Activated naive CD4-positive, alpha-beta T cell treated with anti-CD3 and anti-CD28 coated beads, Interleukin-2, amount 50 U/mL, for 72 hours (primary cell): ENCODE measurements at regions not wholly inside any gene's neighbourhood (a gene's known extent, or its start where the extent isn't known, plus 50 kb on each side); places are given as distances from the start of the nearest gene placed in this dataset.

ENCODE experiments used
- ATAC-seq, 2 donors: fragments of 150-1000 bp; cut with Tn5 transposase; 2 replicates each; pipeline ENCODE4 v1.10.0; 2021; ENCODE audit warnings: mild to moderate bottlenecking in 2 of 2, moderate library complexity in 2 of 2
- DNase-seq, 2 donors: peaks; one replicate each; pipeline ENCODE4 v3.0.0; 2021 to 2022; ENCODE audit warnings: low spot score in 2 of 2
- H3K27ac Mint-ChIP-seq, 2 donors: one replicate each; pipeline ENCODE4 v1.8.0; 2022; ENCODE audit warnings: mild to moderate bottlenecking in 2 of 2, mixed read lengths in 2 of 2
- H3K36me3 Mint-ChIP-seq, 2 donors: one replicate each; pipeline ENCODE4 v1.8.0; 2022; ENCODE audit warnings: mixed read lengths in 2 of 2
- H3K9me3 Mint-ChIP-seq, 2 donors: one replicate each; pipeline ENCODE4 v1.8.0; 2022; ENCODE audit warnings: mixed read lengths in 2 of 2

DNA sequence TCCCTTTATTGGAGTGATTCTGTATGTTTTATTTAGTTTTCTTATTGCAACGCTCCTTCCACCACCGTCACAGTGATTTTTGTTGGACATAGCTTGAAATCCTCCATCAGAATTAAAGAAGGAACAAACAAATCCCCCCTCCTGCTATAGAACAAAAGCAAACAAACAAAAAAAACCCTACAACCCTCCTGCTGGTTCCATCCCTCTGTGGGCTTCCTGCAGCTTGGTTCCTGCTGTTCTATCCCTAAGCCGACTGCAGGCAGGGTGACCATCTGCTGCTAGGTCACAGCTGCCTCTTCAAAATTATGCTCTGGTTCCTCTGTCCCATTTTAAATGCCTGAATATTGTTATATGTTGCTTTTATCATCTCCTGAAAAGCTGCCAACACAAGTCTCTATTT, 116.8 kb upstream of the AGA start:
- DNase-seq (no peak), ATAC-seq (no peak)
- no peaks in the 10 kb centered on the region for H3K36me3 Mint-ChIP-seq

DNA sequence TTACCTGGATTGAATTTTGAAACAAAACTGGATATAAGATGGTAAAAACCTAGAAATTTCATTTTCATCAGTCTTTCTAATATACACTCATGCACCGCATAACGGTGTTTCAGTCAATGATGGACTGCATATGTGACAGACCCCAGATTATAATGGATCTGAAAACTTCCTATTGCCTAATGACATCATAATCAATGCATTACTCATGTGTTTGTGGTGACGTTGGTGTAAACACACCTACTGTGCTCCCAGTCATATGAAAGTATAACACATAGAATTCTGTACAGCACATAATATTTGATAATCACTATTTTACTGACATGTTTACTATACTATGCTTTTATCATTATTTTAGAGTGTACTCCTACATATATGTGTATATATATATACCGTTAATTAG, 119.9 kb upstream of the AGA start:
- Mint-ChIP-seq H3K27ac (no peak overlapping the region), H3K36me3 (no peaks in the 10 kb centered on the region), H3K9me3 (no peaks in the 10 kb centered on the region)
- ATAC-seq (no peak), DNase-seq (no peak)

More for the DNA sequence above, 116.8 kb upstream of the AGA start:
- no peaks in the 10 kb centered on the region for H3K9me3 Mint-ChIP-seq
- no peak overlapping the region for H3K27ac Mint-ChIP-seq

DNA sequence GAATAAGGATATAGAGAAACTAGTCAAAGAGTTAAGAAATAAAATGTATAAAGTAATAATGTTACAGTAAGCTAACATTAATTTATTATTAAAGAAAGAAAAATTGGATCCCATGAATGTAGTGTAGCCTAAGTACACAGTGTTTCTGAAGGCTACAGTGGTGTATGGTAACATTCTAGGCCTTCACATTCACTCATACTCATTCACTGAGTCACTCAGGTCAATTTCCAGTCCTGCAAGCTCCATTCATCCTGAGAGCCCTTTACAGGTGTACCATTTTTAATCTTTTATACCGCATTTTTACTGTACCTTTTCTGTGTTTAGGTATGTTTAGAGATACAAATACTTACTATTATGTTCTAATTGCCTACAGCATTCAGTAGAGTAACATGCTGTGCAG, 120.6 kb upstream of the AGA start:
- H3K36me3 Mint-ChIP-seq: no peaks in the 10 kb centered on the region
- no peak for ATAC-seq
- H3K9me3 Mint-ChIP-seq: no peaks in the 10 kb centered on the region
- DNase-seq: no peak
- H3K27ac Mint-ChIP-seq: no peak overlapping the region

DNA sequence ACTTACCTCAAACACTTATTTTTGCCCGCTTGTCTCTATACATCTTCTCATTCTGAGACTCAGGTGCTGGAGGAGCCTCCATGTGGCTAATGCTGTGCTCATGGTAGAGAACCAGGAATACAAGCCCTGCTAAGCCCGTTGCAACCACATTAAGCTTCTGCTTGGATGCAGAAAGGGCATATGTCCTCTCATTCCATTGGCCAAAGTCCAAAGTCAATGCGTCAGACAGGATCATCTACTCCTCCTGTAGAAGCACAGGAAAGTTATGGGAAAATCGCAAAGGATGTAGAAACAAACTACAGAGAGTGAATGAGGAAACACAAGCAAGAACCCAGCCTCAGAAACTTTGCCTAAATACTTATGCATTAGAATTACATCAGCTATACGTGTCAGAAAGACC, 124.5 kb upstream of the AGA start:
- Mint-ChIP-seq H3K36me3 (no peaks in the 10 kb centered on the region), H3K27ac (no peak overlapping the region), H3K9me3 (no peaks in the 10 kb centered on the region)
- DNase-seq (no peak), ATAC-seq (no peak)

DNA sequence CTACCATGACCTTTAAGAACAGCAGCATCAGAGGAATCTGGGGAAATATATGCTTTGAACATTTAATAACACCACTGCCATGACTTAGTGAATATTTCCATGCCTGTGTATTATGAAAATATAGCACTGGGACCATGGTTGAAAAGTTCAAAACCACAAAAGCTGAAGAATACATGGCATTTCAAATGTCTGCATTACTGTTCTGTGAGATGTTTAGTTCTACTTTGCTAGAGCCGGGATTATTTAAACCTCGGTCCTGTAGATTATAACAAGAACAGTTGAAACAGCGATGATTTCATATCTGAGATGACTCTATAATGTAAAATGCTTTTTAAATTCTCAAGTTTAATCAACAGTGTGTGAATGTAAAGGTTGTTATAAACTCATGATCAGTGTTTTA, 126.7 kb upstream of the AGA start:
- ATAC-seq (no peak), DNase-seq (no peak)
- no peak overlapping the region for H3K27ac Mint-ChIP-seq
- no peaks in the 10 kb centered on the region for H3K36me3 Mint-ChIP-seq
- no peaks in the 10 kb centered on the region for H3K9me3 Mint-ChIP-seq

DNA sequence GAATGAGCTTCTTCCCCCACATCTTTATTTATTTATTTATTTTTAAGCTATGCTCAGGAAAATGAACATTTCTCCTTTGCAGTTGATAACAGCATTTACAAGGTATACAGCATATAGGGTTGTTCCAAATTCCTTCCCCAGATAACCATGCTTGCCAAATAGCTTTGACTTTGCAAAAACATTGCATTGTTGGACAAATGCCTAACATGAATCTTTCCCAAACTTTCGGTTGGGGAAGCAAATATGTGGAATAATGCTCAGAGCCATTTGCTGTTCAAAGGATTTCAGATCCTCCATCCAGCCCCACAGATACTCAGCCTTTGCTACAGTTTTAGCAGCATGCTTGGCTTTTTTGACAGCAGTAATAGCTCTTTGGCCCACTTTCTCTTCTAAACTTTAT, 127.2 kb upstream of the AGA start:
- H3K27ac Mint-ChIP-seq: no peak overlapping the region
- no peaks in the 10 kb centered on the region for H3K36me3 Mint-ChIP-seq
- DNase-seq (no peak), ATAC-seq (no peak)
- H3K9me3 Mint-ChIP-seq: no peaks in the 10 kb centered on the region

DNA sequence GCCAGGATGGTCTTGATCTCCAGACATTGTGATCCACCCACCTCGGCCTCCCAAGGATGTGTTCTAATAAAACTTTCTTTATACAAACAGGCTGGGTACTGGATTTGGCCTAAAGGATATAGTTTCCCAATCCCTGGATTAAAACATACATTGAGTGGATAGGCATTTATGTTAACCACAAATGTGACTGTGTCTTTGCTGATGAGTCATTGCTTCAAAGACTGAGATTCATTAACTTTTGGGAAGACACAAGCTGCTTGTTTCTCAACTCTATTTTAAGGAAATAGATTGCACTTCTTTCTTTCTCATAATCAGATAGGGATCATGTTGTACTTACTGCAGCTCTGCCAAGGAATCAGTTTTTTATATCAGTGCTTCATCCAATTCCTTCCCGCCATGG, 131.3 kb upstream of the AGA start:
- ATAC-seq (no peak), DNase-seq (no peak)
- H3K27ac Mint-ChIP-seq: no peak overlapping the region
- no peaks in the 10 kb centered on the region for H3K9me3 Mint-ChIP-seq
- no peaks in the 10 kb centered on the region for H3K36me3 Mint-ChIP-seq

DNA sequence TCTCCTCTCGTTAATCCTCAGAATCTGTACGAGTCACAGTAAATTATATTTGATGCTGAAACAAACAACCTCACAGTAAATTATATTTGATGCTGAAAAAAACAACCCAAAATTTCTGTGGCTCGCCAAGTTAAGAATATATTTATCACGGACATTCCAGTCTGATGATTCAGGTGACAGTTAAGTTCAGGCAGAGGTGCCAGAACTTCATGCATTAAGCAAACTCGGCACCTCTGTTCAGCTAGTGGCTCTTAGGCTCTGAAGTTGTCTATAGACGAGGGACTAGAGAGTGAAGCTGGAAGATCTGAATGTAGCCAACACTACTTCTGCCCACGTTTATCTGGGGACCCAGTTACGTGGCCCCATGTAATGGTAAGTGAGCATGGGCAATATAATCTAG, 132.2 kb upstream of the AGA start:
- no peaks in the 10 kb centered on the region for H3K9me3 Mint-ChIP-seq
- no peak for ATAC-seq
- DNase-seq: no peak
- no peaks in the 10 kb centered on the region for H3K36me3 Mint-ChIP-seq
- no peak overlapping the region for H3K27ac Mint-ChIP-seq

DNA sequence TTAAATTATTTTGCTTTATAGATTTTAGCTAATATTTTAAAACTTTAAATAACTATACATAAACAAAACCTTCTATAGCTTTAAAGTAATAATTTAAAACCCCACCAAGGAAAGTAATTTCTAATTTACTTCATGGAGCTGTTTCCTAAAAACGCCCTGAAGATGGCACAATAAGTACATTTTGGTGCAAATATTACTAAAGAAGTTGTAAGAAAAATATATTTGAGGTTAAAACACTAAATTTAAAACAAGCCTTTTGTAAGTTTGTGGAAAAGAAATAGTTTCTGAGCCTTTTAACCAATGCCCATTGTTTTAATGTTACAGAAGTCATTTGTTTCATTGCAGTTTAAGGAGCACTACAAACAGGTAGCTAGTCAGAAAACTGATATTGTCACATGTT, 137.4 kb upstream of the AGA start:
- H3K9me3 Mint-ChIP-seq: no peaks in the 10 kb centered on the region
- no peak overlapping the region for H3K27ac Mint-ChIP-seq
- no peak for ATAC-seq

DNA sequence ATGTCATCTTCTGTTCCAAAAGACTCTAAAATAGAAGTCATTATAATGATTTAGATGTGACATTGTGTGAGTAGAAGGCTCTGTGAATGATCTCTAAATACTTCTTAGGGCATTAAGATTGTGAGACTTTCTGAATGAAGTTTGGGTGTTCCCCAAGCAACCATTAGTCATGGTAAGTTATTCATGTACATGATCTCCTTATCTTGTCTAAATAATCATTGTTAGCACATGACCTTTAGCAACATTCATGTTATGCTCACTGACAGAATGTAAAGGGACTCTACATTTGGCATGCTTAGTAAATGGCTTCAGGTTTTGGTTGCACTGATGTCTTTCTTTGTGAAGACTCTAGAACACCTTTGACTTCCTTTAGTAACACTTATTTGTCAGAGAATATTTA, 140.8 kb upstream of the AGA start:
- Mint-ChIP-seq H3K27ac (no peak overlapping the region), H3K9me3 (no peaks in the 10 kb centered on the region), H3K36me3 (no peaks in the 10 kb centered on the region)
- no peak for DNase-seq
- peak in 1 of 2 donors; percentile 22 for ATAC-seq

More for the DNA sequence above, 137.4 kb upstream of the AGA start:
- no peaks in the 10 kb centered on the region for H3K36me3 Mint-ChIP-seq
- no peak for DNase-seq

DNA sequence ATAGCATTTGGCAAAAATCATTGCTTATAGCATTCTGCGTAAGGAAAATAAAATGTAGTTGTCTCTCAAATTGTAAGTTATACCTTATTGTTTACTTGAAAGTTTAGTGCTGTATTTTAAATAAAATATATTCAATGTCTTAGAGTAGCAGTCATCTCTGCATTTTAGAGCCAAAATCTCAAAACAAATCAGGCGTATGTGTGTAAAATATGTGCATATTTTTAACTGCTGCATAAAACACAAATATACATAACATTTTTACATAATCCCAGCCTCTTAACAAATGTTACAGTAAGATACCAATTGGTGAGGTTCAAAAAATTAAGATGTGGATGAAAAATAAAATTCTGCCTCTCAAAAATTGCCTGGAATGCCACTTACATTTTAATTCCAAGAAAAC, 145.8 kb upstream of the AGA start:
- no peak for ATAC-seq

DNA sequence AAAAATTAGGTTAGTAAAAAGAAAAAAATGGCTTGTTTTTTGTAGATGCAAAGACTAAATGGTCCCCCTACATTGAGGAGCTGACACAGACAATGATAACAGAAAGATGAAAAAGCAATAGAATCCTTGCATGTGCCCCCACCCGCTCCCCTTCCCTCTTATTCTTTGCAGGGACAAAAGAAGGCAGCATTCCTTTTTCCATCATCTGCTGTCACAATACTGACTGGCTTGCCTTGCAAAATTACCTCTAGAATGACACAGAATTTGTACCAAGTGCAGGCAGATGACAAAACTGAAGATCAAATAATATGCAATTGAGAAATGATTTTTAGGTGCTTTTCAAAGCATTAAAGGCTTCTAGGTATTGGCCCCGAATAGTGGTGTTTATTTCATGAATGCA, 153.1 kb upstream of the AGA start:
- DNase-seq (no peak), ATAC-seq (no peak)
- no peaks in the 10 kb centered on the region for H3K36me3 Mint-ChIP-seq
- no peak overlapping the region for H3K27ac Mint-ChIP-seq
- peaks cover 0 to 7% of the 10 kb centered on the region in 2 donors for H3K9me3 Mint-ChIP-seq

More for the DNA sequence above, 145.8 kb upstream of the AGA start:
- no peak for DNase-seq
- no peaks in the 10 kb centered on the region for H3K9me3 Mint-ChIP-seq
- no peaks in the 10 kb centered on the region for H3K36me3 Mint-ChIP-seq
- H3K27ac Mint-ChIP-seq: no peak overlapping the region

DNA sequence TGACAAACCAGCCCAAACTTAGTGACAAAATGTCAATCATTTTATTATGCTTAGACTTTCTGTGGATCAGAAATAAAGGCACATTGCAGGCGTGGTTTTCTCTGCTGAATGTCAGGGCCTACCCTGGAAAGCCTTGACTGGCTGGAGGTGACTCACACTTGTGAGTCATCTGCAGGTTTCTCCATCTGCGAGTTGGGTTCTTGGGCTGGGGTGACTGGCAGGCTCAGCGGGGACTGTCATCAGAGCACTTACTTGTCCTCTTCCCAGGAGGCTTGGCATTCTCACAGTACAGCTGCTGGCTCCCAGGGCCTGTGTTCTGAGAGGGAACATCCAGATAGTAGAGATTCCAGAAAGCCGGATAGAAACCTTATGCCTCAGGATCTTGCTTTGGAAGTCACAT, 153.8 kb upstream of the AGA start:
- H3K27ac Mint-ChIP-seq: no peak overlapping the region
- peak; percentile 46 to 56 for DNase-seq
- ATAC-seq: peak; percentile 100
- H3K36me3 Mint-ChIP-seq: no peaks in the 10 kb centered on the region
- H3K9me3 Mint-ChIP-seq: peaks cover 0 to 7% of the 10 kb centered on the region in 2 donors

DNA sequence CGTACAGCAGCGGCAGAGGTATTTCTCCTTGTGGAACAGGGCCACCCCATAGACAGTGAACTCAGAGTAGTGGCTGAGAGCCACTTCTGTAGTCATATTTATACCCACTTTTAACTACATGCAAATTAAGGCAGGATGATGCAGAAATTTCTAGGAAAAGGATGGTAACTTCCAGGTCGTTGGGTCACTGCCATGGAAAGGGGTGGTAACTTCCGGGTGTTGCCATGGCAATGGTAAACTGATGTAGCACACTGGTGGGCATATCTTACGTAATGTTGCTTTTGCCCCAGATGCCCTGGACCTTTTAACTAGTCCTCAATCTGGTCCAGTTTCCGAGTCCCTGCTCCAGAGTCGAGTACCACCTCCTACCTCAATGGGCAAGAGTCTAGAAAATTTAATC, 154.8 kb upstream of the AGA start:
- peaks cover 0 to 7% of the 10 kb centered on the region in 2 donors for H3K9me3 Mint-ChIP-seq
- ATAC-seq (no peak), DNase-seq (no peak)
- H3K27ac Mint-ChIP-seq: no peak overlapping the region
- H3K36me3 Mint-ChIP-seq: no peaks in the 10 kb centered on the region

DNA sequence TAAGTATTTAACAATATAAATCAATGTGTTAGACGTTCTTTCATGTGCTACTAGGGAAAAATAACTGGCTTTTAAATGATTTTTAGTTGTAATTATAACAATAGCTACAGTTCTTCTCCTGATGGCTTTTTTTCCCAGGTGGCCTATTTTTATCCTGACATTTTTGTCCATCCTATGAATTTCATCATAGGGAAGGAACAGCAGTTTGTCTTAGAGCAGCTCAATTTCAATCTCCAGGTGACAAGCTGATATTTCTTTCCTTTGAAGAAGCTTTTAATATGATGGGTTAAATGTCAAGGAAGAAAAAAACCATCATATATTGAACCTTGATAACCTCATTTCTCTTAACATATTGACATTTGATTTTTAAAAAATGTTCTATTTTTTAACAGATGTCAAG, 163.0 kb upstream of the AGA start:
- Mint-ChIP-seq H3K27ac (no peak overlapping the region), H3K36me3 (no peaks in the 10 kb centered on the region), H3K9me3 (no peaks in the 10 kb centered on the region)
- ATAC-seq (no peak), DNase-seq (no peak)

DNA sequence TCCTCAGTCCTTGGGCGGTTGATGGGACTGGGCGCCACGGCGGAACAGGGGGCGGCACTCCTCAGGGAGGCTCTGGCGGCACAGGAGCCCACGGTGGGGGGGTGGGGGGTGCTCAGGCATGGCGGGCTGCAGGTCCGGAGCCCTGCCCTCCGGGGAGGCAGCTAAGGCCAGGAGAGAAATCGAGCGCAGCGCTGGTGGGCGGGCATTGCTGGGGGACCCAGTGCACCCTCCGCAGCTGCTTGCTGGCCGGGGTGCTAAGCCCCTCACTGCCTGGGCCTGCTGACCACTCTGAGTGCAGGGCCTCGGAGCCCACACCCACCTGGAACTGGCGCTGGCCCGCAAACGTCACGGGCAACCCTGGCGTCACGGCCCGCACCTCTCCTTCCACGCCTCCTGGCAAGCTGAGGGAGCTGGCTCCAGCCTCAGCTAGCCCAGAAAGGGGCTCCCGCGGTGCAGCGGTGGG, 164.9 kb upstream of the AGA start:
- no peak for DNase-seq
- Mint-ChIP-seq H3K27ac (no peak overlapping the region), H3K36me3 (no peaks in the 10 kb centered on the region), H3K9me3 (no peaks in the 10 kb centered on the region)
- no peak for ATAC-seq

DNA sequence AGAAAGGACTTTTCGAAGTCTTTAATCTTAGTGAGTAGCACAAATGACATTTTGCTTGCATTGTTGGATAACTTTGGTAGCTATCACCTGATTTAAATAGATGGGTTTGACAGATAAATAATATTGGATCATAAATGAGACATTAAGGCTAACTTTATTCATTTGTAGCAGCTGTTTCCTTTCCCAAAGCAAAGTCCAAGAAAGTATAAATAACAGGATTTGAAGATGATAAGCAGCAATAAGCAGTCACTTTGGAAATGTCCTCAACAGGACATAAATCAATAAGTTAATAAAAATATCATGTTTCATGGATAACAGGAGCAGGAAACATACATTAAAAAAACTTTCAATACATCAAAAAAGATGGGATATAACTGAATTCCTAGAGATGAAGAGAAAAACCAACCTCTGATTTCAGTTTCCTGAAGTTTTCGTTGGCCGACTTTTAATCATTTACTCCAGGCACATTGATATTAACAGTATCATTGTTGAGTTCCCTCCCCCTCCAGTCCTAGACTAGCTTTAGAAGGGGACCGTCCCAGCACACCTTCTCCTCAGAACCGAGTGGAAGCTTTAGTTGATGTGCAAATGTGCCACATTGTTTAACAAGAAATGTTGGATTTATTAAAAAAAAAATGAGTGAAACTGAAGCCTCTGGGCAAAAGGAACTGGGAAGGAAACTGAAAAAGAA, 169.9 kb upstream of the AGA start:
- DNase-seq (no peak), ATAC-seq (no peak)
- Mint-ChIP-seq H3K36me3 (no peaks in the 10 kb centered on the region), H3K9me3 (no peaks in the 10 kb centered on the region), H3K27ac (no peak overlapping the region)

DNA sequence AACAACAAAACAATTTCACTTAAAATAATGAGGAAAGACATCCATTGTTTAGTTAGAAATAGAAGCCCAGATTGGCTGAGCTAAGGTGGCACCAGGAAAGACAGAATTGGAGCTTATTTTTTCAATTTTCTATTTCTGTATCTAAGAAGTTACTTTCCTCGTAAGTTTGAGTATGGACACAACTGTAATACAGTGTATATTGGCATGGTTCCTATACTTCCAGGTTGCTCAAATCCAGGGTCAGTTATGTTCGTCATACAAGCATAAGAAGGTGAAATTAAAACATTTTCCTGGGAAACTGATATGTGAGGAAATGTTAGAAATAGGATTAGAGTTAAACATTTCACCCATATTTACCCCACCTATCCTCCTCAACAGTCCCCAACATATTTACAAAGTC, 170.4 kb upstream of the AGA start:
- ATAC-seq: no peak

DNA sequence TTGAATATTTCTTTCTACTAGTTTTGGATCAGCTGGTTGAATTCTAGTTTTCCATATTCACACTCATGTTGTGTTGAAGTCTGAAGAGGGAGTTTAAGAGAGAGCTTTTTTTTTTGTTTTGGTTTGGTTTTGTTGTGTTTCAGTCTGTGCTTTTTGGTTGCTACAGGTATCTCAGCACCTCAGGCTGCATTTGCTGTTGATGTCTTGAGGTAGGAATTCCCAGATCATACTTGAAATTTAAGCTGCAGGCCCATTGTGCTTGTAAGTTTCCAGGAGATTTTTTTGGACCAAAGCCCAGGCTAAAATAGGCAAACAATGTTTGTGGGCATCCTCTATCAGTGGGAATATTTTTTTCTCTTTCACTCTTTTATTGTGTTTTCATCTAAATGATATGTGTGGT, 190.2 kb upstream of the AGA start:
- ATAC-seq (no peak), DNase-seq (no peak)
- H3K9me3 Mint-ChIP-seq: peaks cover 0 to 3% of the 10 kb centered on the region in 2 donors
- H3K36me3 Mint-ChIP-seq: no peaks in the 10 kb centered on the region
- no peak overlapping the region for H3K27ac Mint-ChIP-seq

More for the DNA sequence above, 170.4 kb upstream of the AGA start:
- no peak overlapping the region for H3K27ac Mint-ChIP-seq
- H3K9me3 Mint-ChIP-seq: no peaks in the 10 kb centered on the region
- DNase-seq: no peak
- H3K36me3 Mint-ChIP-seq: no peaks in the 10 kb centered on the region
